Stomach (tissue), 4 donors: ENCODE measurements at regions not wholly inside any gene's neighbourhood (a gene's known extent, or its start where the extent isn't known, plus 50 kb on each side); places are given as distances from the start of the nearest gene placed in this dataset.

ENCODE experiments used
- CTCF ChIP-seq, 7 experiments: fragments of 450-650 bp in 4 of 7; fragments of 200-600 bp in 3 of 7; sonication (generic) in 3 of 7; IDR thresholded peaks; one replicate each; pipeline ENCODE4 v1.5.1; 2016 to 2019; ENCODE audit warnings: antibody characterized with exemption in 7 of 7, control low read depth in 2 of 7, mild to moderate bottlenecking in 1 of 7
- POLR2A ChIP-seq, 4 donors: fragments of 450-650 bp; IDR thresholded peaks; one replicate each; pipeline ENCODE4 v1.6.1; 2016; ENCODE audit warnings: antibody characterized with exemption in 4 of 4, control low read depth in 2 of 4, mild to moderate bottlenecking in 1 of 4, moderate library complexity in 1 of 4
- POLR2AphosphoS5 ChIP-seq, 3 donors: sonication (generic); formaldehyde crosslinking; IDR thresholded peaks; one replicate each; pipeline ENCODE4 v1.6.1; 2016; ENCODE audit warnings: antibody characterized with exemption in 3 of 3

- no peak for TF ChIP-seq CTCF (IDR thresholded peaks at IDR 0.05)
- TF ChIP-seq POLR2A (IDR thresholded peaks at IDR 0.05): no peak
- TF ChIP-seq POLR2AphosphoS5 (IDR thresholded peaks at IDR 0.05): no peak
Observed at GRCh38 chr2:67466734-67467133, 69.6 kb downstream of the ETAA1 start.
